ENCODE measurements at regions not wholly inside any gene's neighbourhood (a gene's known extent, or its start where the extent isn't known, plus 50 kb on each side); places are given as distances from the start of the nearest gene placed in this dataset.

DNA sequence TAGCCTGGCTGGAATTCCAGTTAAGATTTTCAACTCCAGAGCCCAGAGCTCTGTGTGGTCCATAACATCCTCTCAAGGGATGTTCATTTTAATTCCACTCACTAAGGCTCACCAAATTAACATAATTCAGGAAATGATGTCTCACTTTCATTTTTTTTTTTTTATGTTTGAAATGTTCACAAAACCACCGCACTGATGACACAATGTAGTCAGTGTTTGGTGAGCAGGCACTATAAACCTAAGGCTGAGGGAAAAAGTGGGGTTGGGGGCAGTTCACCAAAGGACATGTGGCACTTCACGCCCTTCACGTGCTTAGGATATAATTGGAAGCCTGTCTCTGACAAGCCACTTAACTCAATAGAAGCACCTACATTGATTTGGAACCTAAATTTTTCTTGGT, 177.3 kb upstream of the CAMK1G start:
- TF ChIP-seq, protein P1, sequence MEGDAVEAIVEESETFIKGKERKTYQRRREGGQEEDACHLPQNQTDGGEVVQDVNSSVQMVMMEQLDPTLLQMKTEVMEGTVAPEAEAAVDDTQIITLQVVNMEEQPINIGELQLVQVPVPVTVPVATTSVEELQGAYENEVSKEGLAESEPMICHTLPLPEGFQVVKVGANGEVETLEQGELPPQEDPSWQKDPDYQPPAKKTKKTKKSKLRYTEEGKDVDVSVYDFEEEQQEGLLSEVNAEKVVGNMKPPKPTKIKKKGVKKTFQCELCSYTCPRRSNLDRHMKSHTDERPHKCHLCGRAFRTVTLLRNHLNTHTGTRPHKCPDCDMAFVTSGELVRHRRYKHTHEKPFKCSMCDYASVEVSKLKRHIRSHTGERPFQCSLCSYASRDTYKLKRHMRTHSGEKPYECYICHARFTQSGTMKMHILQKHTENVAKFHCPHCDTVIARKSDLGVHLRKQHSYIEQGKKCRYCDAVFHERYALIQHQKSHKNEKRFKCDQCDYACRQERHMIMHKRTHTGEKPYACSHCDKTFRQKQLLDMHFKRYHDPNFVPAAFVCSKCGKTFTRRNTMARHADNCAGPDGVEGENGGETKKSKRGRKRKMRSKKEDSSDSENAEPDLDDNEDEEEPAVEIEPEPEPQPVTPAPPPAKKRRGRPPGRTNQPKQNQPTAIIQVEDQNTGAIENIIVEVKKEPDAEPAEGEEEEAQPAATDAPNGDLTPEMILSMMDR (IDR thresholded peaks at IDR 0.05), result no peak
- TF ChIP-seq POLR2AphosphoS5 (IDR thresholded peaks at IDR 0.05; ENCODE audit: low read depth, low read length), result no peak
- TF ChIP-seq SIN3A (IDR thresholded peaks at IDR 0.05; ENCODE audit: borderline replicate concordance, insufficient read depth, low read depth, low read length), result no peak
